ENCODE measurements at regions not wholly inside any gene's neighbourhood (a gene's known extent, or its start where the extent isn't known, plus 50 kb on each side); places are given as distances from the start of the nearest gene placed in this dataset.

- no peak for DNase-seq (ENCODE audit: low read depth in 2 of 3, low spot score in 1 of 3)
These were observed 186.2 kb downstream of the RAMP3 start for GRCh38 chr7:45343746-45344145.

GRCh38 chr7:45347804-45348203 lies 190.2 kb downstream of the RAMP3 start:
- DNase-seq (ENCODE audit: low read depth in 2 of 3, low spot score in 1 of 3) = no peak

GRCh38 chr7:45349090-45349489 lies 191.5 kb downstream of the RAMP3 start:
- no peak for DNase-seq (ENCODE audit: low read depth in 2 of 3, low spot score in 1 of 3)

- no peak for DNase-seq (ENCODE audit: low read depth in 2 of 3, low spot score in 1 of 3)
These were observed 193.3 kb downstream of the RAMP3 start for GRCh38 chr7:45350896-45351295.

- no peak for DNase-seq (ENCODE audit: low read depth in 2 of 3, low spot score in 1 of 3)
These were observed 200.7 kb downstream of the RAMP3 start for GRCh38 chr7:45358287-45358686.

GRCh38 chr7:45359250-45359649 lies 201.7 kb downstream of the RAMP3 start:
- DNase-seq (ENCODE audit: low read depth in 2 of 3, low spot score in 1 of 3) = no peak

GRCh38 chr7:45359776-45360175 lies 202.2 kb downstream of the RAMP3 start:
- no peak for DNase-seq (ENCODE audit: low read depth in 2 of 3, low spot score in 1 of 3)

GRCh38 chr7:45363669-45364068 lies 206.1 kb downstream of the RAMP3 start:
- no peak for DNase-seq (ENCODE audit: low read depth in 2 of 3, low spot score in 1 of 3)

- no peak for DNase-seq (ENCODE audit: low read depth in 2 of 3, low spot score in 1 of 3)
These were observed 207.8 kb downstream of the RAMP3 start for GRCh38 chr7:45365341-45365740.

GRCh38 chr7:45366475-45366874 lies 207.7 kb upstream of the ADCY1 start:
- DNase-seq (ENCODE audit: low read depth in 2 of 3, low spot score in 1 of 3) = no peak

GRCh38 chr7:45367026-45367425 lies 207.1 kb upstream of the ADCY1 start:
- DNase-seq (ENCODE audit: low read depth in 2 of 3, low spot score in 1 of 3) = no peak

- no peak for DNase-seq (ENCODE audit: low read depth in 2 of 3, low spot score in 1 of 3)
These were observed 205.9 kb upstream of the ADCY1 start for GRCh38 chr7:45368129-45368807.

GRCh38 chr7:45384499-45384898 lies 189.7 kb upstream of the ADCY1 start:
- no peak for DNase-seq (ENCODE audit: low read depth in 2 of 3, low spot score in 1 of 3)

- no peak for DNase-seq (ENCODE audit: low read depth in 2 of 3, low spot score in 1 of 3)
These were observed 186.3 kb upstream of the ADCY1 start for GRCh38 chr7:45387837-45388236.

- DNase-seq (ENCODE audit: low read depth in 2 of 3, low spot score in 1 of 3) = no peak
These were observed 184.9 kb upstream of the ADCY1 start for GRCh38 chr7:45389073-45389872.

- DNase-seq (ENCODE audit: low read depth in 2 of 3, low spot score in 1 of 3) = no peak
These were observed 184.0 kb upstream of the ADCY1 start for GRCh38 chr7:45390180-45390579.

- no peak for DNase-seq (ENCODE audit: low read depth in 2 of 3, low spot score in 1 of 3)
These were observed 183.4 kb upstream of the ADCY1 start for GRCh38 chr7:45390731-45391130.

- DNase-seq (ENCODE audit: low read depth in 2 of 3, low spot score in 1 of 3) = no peak
These were observed 182.3 kb upstream of the ADCY1 start for GRCh38 chr7:45391618-45392451.

GRCh38 chr7:45394117-45394708 lies 180.0 kb upstream of the ADCY1 start:
- no peak for DNase-seq (ENCODE audit: low read depth in 2 of 3, low spot score in 1 of 3)

- no peak for DNase-seq (ENCODE audit: low read depth in 2 of 3, low spot score in 1 of 3)
These were observed 175.1 kb upstream of the ADCY1 start for GRCh38 chr7:45399069-45399468.

- no peak for DNase-seq (ENCODE audit: low read depth in 2 of 3, low spot score in 1 of 3)
These were observed 173.5 kb upstream of the ADCY1 start for GRCh38 chr7:45400680-45401079.

All from stimulated activated CD4-positive, alpha-beta T cell treated with anti-CD3 and anti-CD28 coated beads, Interleukin-12 subunit alpha, Interleukin-12 subunit beta, amount 100 ng/mL, for 48 hours (primary cell).